ENCODE measurements at regions not wholly inside any gene's neighbourhood (a gene's known extent, or its start where the extent isn't known, plus 50 kb on each side); places are given as distances from the start of the nearest gene placed in this dataset.

GRCh38 chr5:42143361-42143760 lies 218.3 kb downstream of the FBXO4 start:
- H3K4me1 ChIP-seq = no peaks in the 10 kb centered on the region

GRCh38 chr5:42148813-42149212 lies 223.7 kb downstream of the FBXO4 start:
- Histone ChIP-seq H3K27me3 (no peaks in the 10 kb centered on the region), H3K9me3 (peaks cover 0 to 22% (median 0%) of the 10 kb centered on the region in 3 donors), H3K36me3 (no peaks in the 10 kb centered on the region), H3K27ac (no peak overlapping the region), H3K4me3 (no peak overlapping the region), H3K4me1 (no peaks in the 10 kb centered on the region)
- WGBS, 2 donors (ENCODE audit: low coverage in 1 of 2) = 17 to 44% methylated on average over 1 of the region's 1 CpG
- ATAC-seq = no peak
- TF ChIP-seq POLR2A (IDR thresholded peaks at IDR 0.05) (no peak), CTCF (IDR thresholded peaks at IDR 0.05) (no peak), EP300 (IDR thresholded peaks at IDR 0.05) (no peak), POLR2AphosphoS5 (IDR thresholded peaks at IDR 0.05) (no peak)

More at GRCh38 chr5:42143361-42143760, 218.3 kb downstream of the FBXO4 start:
- WGBS, 2 donors (ENCODE audit: low coverage in 1 of 2) = 33 to 64% methylated on average over 1 to 2 of the region's 2 CpGs
- no peaks in the 10 kb centered on the region for H3K36me3 ChIP-seq
- H3K27me3 ChIP-seq = no peaks in the 10 kb centered on the region
- ATAC-seq = no peak
- H3K27ac ChIP-seq = no peak overlapping the region
- no peak for TF ChIP-seq EP300 (IDR thresholded peaks at IDR 0.05)
- no peak for TF ChIP-seq POLR2AphosphoS5 (IDR thresholded peaks at IDR 0.05)
- TF ChIP-seq CTCF (IDR thresholded peaks at IDR 0.05) = no peak
- TF ChIP-seq POLR2A (IDR thresholded peaks at IDR 0.05) = no peak
- no peak overlapping the region for H3K4me3 ChIP-seq
- peaks cover 0 to 10% (median 0%) of the 10 kb centered on the region in 3 donors for H3K9me3 ChIP-seq

GRCh38 chr5:42157215-42157614 lies 232.1 kb downstream of the FBXO4 start:
- Histone ChIP-seq H3K36me3 (no peaks in the 10 kb centered on the region), H3K4me3 (no peak overlapping the region), H3K27ac (no peak overlapping the region), H3K9me3 (no peaks in the 10 kb centered on the region), H3K4me1 (no peaks in the 10 kb centered on the region), H3K27me3 (no peaks in the 10 kb centered on the region)
- ATAC-seq = no peak
- TF ChIP-seq POLR2AphosphoS5 (IDR thresholded peaks at IDR 0.05) (no peak), EP300 (IDR thresholded peaks at IDR 0.05) (no peak), CTCF (IDR thresholded peaks at IDR 0.05) (no peak), POLR2A (IDR thresholded peaks at IDR 0.05) (no peak)
- WGBS, 2 donors (ENCODE audit: low coverage in 1 of 2) = 43 to 60% methylated on average over 3 of the region's 3 CpGs

- Histone ChIP-seq H3K27me3 (no peaks in the 10 kb centered on the region), H3K4me1 (no peaks in the 10 kb centered on the region), H3K27ac (no peak overlapping the region), H3K9me3 (no peaks in the 10 kb centered on the region), H3K4me3 (no peak overlapping the region), H3K36me3 (no peaks in the 10 kb centered on the region)
- ATAC-seq = no peak
- TF ChIP-seq EP300 (IDR thresholded peaks at IDR 0.05) (no peak), POLR2AphosphoS5 (IDR thresholded peaks at IDR 0.05) (no peak), CTCF (IDR thresholded peaks at IDR 0.05) (no peak), POLR2A (IDR thresholded peaks at IDR 0.05) (no peak)
- 67 to 100% methylated on average over 1 of the region's 1 CpG for WGBS, 2 donors (ENCODE audit: low coverage in 1 of 2)
Observed at GRCh38 chr5:42163083-42163482, 238.0 kb downstream of the FBXO4 start.

GRCh38 chr5:42168091-42168670 lies 243.1 kb downstream of the FBXO4 start:
- TF ChIP-seq EP300 (IDR thresholded peaks at IDR 0.05) (no peak), POLR2AphosphoS5 (IDR thresholded peaks at IDR 0.05) (no peak), POLR2A (IDR thresholded peaks at IDR 0.05) (no peak), CTCF (IDR thresholded peaks at IDR 0.05) (no peak)
- ATAC-seq = no peak
- H3K9me3 ChIP-seq = no peaks in the 10 kb centered on the region
- H3K36me3 ChIP-seq = no peaks in the 10 kb centered on the region
- H3K4me1 ChIP-seq = no peaks in the 10 kb centered on the region
- no peak overlapping the region for H3K4me3 ChIP-seq
- H3K27ac ChIP-seq = no peak overlapping the region
- WGBS, 2 donors (ENCODE audit: low coverage in 1 of 2) = 20 to 29% methylated on average over 2 to 3 of the region's 3 CpGs
- no peaks in the 10 kb centered on the region for H3K27me3 ChIP-seq
